ENCODE measurements at regions not wholly inside any gene's neighbourhood (a gene's known extent, or its start where the extent isn't known, plus 50 kb on each side); places are given as distances from the start of the nearest gene placed in this dataset.
"Not testable (repeated sequence)": the region's sequence is repeated elsewhere in the genome, so short reads cannot be mapped to it uniquely, and the experiment has no call there.

DNA sequence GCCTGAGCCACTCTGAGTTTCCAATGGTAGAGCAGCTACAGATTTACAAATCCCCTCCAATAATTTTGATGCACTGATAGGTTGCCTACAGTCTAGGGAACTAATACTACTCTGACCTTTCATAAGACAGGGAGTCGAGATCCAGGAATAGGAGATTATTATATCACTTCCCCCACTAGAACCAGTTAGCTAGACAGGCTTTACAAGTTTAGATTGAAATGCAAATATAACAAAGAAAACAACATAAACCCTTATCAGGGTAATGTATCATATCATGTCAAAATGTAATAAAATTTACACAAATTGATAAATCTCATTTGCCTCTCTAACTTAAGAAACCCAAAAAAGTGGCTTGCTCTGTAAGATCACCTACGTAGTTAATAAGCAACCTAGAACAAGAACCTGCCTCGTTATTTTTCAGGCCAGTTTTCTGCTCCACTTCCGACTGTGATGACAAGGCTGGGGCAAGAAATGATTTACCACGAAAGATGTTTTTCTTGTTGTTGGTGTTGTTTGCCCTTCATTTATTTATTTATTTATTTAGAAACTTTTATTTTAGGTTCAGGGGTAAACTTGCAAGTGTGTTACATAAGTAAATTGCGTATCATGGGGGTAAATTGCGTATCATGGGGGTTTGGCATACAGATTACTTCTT, 504.2 kb upstream of the ID4 start:
- no peak for DNase-seq

DNA sequence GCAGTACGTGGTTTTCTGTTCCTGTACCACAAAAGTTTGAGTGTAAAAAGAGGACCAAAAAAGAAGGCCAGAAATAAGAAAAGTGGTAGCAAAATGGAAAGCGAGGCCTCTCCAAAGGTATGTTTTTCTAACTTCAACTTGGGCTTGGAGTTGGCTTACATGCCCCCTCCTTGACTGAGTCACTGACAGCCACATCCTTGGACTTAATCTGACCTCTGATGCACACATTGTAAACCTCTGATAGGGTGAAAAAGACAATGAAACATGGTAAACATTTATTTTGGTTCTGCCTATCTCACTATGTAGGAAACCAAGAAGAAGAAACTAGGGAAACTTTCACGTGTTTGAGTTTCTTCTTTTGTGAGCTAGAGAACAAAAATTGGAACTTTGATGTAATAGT, 503.2 kb upstream of the ID4 start:
- DNase-seq: no peak

DNA sequence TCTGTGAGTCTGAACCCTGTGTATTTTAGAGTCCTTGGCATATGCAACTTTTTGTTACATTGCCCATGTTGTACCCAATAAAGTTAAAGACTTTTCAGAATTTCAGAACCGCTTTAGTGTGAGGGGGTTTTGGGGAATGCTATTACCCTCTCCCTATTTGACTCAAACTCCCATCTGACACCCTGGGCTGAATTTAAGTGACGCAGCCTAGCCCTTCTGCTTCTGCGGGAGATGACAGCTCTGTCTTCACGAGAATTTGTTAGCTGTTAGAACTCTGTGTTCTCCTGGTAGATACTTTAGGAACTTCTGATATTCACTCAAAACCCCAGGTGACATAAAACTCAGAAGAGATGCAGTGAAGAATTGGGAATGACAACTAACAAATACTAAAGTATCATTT, 500.6 kb upstream of the ID4 start:
- DNase-seq: no peak

DNA sequence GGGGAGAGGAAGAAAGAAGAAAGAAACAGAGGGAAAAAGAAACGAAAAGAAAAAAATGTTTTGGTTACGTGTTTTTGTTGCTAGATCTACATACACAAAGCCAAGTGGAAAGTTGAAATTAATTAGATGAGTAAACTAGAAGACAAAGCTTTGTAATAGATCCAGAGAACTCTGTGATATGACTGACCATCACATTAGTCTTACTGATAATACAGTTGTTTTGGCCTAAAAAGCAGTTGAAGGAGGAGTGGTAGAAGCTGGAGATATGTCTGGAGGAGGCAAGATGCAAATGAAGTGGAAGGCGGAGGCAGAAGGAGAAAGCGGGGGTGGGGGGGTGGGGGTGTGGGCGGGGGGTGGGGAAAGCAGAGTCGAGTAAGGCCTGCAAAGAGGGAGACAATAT, 500.1 kb upstream of the ID4 start:
- DNase-seq: no peak

DNA sequence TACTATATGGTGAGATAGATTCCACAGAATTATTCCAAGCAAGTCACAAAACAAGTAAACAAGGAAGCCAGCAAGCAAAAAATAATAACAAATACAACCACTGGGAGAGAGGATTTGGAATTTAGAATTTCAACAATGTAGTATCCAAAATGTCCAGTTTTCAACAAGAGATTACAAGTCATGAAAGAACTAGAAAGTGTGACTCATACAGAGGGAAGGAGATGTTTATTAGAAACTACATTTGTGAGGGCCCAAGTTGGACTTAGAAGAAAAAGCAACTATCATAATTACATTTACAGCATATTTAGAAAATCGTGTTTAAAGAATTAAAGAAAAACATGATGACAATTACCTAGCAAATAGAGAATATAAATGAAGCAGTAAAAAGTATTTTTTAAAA, 494.6 kb upstream of the ID4 start:
- no peak for DNase-seq

DNA sequence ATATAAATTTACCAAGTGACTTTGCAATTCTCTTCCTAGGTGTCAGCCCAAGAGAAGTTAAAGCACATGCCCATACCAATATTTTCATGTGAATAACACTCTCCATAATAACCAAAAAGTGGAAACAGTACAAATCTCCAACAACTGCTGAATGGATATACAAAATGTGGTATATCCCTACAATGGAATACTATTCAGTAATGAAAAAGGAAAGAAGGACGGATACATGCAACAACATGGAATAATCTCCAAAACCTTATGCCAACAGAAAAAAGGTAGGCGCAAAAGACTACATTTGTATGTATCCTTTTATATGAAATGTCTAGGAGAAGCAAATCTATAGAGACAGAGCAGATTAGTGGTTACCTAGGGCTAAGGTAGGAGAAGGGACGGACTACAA, 487.7 kb upstream of the ID4 start:
- DNase-seq: no peak

DNA sequence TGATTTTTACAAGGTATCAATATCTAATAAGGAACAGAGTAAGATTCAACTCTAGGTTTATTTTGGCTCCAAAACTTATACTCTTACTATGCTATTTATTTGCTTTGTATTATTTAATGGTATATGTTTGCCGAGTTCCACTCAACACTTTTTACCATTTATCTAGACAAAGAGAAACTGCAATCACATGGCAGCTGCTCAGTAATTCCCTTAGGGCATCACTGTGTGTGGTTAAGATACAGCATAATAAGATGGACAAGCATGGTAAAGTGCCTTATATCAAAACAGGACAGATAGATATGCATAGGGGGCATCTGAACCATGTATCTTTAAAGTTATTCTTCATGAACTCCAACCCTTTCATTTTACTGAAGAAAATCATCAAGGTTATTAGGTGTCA, 483.0 kb upstream of the ID4 start:
- no peak for DNase-seq

DNA sequence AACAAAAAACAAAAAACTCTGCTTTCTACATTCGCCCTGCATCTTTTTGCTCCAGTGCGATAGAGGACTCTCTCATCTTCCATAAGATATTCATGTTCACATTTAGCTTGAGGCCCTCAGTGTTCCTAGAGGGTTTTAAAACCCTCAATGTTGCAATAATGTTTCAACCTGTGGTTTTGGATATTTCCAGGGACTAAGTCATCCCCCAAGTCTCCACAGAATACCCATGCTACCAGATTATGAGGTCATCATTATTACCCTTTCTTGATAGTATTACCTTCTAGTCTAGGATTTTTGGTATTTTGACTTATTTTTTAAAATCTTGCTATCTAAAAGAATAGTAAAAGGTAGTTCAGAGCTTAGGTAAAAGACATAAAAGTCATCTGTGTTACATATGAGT, 480.5 kb upstream of the ID4 start:
- DNase-seq: no peak

DNA sequence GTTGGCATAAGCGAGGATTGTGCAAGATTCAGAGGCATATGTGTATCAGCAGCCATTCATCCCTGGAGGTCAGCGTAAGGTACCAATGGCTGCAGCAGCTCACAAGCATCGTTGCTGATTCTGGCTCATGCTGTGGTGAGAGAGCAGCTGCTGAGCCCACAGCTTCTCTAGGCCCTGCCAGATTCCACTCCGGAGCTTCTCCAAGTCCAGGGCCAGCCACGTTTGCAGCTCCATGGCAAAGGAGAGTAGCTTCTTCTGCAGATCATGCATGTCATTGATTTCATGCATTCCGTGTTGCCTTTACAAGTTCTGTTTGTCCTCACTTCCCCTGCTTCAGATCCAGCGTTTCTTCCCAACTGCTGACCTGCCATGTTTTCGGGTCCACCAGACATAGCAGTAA, 474.8 kb upstream of the ID4 start:
- no peak for DNase-seq

DNA sequence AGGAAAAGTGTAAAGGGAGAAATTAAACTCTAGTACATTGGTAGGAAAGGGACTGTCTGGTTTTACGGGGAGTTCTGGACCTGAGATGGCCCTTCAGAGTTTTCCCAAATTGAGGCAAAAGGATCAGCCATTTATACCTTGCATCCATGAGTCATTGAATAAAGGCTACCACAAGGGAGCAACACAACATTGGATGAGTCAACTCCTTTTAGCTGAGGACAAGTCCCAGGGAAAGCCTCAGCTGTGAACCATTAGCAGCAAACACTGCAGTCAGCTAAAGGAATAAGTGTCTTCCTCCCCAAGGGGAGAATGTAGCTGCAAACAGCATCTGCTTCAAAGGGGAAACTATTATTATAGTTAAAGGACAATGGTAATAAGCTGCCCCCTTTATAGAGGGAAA, 468.7 kb upstream of the ID4 start:
- no peak for DNase-seq

DNA sequence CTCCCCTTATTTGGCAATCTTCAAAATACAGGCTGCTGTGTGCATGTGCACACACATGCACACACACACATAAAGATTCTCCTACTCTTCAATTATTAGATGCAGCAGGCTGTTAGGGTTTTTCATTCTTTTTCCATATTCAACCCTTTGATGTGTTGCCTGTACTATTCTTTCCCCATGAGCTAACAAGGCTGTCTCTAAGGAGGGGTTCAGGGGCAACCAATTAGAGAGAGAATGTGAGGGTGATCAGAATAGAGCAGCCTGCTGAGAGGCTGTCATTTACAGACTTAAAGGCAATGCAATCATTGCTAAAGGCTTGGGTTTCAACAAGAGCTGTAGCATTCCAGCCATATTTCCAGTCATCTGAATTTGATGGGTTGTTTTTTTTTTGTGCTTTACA, 467.4 kb upstream of the ID4 start:
- DNase-seq: no peak

DNA sequence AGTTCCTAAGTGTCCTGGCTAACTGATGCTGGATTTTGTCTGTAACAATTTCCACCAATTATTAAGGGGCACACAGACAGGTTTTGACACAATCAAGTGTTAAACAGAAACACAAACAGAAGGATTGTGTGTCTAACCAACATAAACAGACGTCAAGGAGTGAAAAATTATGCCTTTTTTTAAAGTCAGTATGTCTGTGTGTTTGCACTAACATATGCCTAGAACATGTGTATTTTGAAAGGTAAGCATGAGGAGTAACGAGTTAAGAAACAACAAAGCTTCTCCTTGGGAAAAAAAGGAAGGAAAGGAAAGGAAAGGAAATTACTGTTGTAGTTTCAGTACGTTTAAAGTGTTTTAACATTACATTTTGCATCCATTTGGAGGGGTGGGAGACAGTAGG, 466.3 kb upstream of the ID4 start:
- no peak for DNase-seq

DNA sequence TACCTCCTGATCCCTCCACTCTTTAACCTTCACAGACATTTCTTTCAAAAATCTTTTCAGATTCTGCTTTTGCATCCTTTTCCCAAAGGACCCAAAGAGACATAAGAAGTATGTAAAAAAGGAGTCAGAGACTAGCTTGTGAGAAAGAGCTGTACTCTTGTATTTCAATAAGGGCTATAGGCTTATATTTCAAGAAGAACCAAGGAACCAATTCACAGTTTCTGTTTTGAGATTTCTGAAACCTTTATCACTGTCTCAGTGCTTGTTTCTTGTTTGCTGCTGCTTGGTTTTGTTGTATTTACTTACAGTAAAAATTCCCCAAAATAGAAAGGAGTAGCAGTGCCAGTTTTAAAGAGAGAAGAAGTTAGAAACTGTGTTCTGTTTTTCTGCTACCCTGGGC, 461.6 kb upstream of the ID4 start:
- no peak for DNase-seq

DNA sequence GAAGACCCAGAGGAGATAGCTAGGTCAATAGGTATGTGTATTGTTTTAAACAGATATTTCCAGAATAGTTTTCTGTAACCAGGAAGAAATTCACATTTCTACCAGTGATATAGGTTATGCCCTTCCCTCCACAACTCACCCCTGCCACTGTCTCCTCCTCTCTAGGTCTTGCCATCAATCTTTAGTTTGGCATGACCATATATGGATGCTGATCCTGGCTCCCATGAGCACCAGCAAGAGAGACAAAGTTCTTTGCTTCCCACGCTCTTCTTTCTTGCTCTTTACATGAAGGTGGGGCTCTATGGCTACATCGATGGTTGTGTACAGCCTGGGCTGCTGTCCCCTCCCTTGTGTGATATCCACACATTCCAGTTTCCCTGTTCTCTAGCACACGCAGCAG, 459.4 kb upstream of the ID4 start:
- no peak for DNase-seq

DNA sequence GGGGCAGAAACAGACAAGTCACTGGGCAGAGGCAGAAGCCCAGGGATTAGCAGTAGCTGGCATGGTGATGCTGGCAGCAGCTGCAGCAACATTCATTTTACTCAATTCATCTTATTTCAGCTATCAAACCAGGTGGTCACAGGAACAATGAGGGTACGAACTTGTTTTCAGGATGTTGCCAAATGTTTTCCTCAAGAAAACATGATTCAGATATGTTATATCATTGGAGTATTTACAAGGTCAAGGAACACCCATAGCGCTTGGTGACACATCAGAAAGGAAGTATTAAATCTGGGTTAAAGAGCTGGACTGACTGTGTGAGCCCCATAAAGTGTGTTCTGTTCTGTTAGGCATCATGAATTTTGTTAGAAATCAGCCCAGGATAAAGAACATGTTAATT, 456.9 kb upstream of the ID4 start:
- no peak for DNase-seq

DNA sequence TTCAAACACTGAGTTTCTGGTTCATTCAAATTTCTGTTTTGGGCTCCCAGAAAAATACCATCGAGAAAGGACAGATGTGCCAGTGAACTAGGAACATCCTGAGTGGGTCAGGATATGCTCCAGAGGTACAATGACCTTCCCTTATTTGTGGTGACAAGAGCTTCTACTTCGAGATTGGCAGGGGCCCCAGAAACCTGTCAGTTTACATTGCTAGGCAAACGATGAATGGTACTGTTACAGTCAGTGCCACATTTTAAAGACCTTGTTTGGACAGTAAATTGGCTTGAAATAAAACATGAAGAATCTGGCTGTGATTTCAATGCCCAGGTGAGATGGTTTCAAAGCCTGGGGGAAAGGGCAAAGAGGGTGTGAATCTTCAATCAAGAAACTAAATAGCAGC, 454.5 kb upstream of the ID4 start:
- no peak for DNase-seq

DNA sequence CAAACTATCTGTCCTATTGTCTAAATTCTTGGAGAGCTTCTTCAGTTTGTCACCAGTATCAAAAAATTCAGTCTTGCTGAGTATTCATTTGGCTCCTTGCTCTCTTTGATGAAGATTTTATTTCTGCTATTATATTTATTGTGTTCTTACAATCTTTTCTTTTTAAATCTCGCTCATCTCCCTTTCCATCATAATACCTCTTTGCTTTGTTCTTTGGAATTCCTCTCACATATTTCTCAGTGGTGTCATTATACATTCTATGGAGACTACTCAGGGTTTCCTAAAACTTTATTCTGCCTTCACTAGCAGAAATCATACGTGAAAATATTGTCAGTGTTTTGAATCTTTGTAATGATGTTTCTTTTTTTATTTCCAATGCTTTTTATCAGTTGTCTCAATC, 445.2 kb upstream of the ID4 start:
- DNase-seq: no peak

DNA sequence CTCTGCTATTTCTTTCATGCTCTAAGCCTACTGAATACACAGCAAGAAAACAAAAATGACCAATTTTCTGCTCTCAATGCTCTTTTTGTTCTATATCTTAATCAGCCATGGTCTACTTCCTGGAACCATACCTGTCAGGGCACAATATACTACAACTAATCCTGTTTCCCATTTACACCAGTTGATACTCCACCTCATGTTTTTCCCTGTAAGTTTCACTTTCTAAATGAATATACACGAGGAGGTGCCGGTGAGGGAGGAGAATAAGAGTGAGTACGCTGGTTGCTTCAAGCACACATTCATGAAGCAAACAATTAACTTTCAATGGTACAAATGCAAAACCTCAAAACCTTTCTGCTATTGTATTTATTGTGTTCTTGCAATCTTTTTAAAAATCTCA, 443.1 kb upstream of the ID4 start:
- DNase-seq: no peak

DNA sequence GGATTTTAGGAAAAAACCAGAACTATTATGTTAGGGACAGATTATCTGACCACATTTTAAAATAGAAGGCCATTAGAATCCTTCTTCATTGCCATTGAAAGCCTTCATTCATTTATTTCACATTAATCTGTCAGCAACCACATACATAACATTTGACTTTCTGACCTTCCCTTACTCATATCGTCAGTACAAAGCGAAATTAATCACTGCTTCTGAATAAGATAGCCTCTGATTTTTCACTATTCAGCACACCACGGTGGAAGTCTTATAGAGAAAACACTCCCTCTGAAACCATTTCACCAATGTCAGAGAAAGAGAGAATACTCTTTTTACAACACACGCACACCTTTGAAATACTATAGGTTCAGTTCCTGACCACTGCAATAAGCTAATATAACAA, 442.5 kb upstream of the ID4 start:
- no peak for DNase-seq

DNA sequence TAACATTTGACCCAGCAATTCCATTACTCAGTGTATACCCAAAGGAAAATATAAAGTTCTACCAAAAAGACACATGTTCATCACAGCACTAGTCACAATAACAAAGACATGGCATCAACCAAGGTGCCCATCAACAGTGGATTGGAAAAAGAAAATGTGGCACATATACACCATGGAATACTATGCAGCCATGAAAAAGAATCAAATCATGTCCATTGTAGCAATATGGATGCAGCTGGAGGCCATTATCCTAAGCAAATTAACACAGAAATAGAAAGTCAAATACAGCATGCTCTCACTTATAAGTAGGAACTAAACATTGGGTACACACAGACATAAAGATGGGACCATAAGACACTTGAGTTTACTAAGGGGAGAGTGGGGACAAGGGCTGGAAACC, 441.9 kb upstream of the ID4 start:
- no peak for DNase-seq

DNA sequence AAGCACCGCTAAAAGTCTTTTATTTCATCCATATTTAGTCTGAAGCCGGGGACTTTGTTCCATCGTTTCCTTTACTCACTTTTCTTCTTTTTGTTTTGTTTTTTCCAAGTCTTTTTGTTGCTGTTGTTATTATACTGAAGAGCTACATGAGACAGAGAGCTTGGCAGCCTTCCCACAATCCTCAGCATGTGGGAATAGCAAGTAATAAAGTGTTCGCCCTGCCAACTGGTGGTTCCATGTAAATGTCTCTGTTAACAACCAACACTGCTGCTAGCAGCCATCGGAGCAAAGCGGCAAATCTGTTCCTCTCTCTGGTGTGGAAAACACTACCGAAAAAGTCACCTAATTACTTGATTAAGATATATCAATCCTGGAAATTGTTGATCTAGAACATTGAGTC, 437.8 kb upstream of the ID4 start:
- no peak for DNase-seq

DNA sequence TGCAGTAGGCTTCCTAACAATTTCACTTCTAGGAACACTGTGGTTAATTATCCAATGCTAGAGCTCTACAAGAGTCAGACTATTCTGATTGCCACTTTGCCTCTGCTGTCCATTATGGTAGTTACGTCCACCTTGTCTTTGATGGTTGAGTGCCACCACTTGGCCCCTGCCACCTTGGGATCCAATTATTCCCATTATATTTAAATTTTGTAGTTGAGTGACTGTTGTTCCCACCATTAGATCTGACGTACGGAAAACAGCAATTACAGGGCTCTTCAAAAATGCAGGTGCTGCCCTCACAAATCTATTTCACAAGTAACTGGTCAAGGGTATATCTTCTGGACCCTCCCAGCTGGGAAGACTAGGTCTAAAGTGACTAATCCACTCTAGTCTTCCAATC, 432.3 kb upstream of the ID4 start:
- DNase-seq: not testable (repeated sequence)

DNA sequence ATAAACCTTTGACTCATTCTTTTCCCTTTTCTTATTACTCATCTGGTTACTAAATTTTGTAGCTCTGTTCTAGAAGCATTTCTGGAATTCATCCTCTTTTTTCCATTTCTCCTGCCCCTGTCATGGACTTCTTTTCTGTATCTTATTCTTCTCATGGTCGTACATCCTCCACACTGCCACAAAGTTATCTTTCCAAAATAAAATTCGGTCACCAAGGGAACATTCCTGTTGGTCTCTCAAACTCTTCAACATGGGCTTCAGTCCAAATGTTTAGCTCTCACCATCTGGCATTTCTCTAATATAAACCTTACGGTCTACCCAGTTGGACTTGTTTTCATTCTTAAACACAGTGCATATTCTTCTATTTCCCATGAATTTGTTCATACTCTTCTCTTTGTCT, 428.8 kb upstream of the ID4 start:
- no peak for DNase-seq

DNA sequence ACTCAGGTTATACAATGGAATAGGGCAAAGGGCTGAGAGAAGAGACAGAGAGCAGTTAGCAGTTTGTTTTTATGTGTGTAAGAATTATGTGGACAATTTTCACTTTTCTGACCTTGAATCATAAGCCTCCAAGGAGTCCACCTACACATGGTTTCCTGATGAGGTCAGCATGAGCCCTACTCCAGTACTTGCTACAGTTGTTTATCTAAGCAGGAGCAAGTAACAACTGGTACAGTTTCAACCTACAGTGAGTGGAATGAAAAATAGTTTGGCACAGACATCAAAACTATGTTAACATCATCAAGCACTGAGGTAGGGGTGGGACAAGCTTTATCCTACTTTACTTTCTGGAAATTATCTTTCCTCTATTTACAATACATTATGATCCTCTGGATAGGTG, 426.7 kb upstream of the ID4 start:
- DNase-seq: no peak

DNA sequence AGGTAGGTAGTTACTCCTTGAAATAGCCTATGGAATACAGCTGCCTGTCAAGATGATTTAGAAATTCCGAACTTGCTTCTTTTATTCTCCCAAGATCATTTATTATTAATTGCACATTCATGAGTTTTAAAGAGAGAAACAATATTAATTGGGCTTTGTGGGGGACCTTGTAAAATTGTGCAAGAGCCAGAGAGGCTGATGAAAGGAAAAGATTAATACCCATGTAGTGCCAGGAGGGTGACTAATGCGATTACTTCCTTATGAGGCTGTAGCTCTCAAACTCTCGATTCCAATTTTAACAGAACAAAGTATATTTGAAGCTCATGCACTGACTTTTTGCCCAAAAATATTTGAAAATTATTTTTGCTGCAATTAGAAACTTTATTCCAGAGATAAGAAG, 423.8 kb upstream of the ID4 start:
- DNase-seq: no peak

Measured in effector CD8-positive, alpha-beta T cell (primary cell).